HG03575 (cell line): ENCODE measurements at regions not wholly inside any gene's neighbourhood (a gene's known extent, or its start where the extent isn't known, plus 50 kb on each side); places are given as distances from the start of the nearest gene placed in this dataset.

ENCODE experiments used
- ATAC-seq: cut with Tn5 transposase; IDR thresholded peaks from one replicate; pipeline ENCODE4 v1.9.1; 2021; ENCODE audit not compliant: unreplicated experiment, insufficient number of reproducible peaks, low FRiP score; ENCODE audit errors: extremely low read depth

- no peak for ATAC-seq
These were observed 115.3 kb downstream of the FAT4 start for GRCh38 chr4:125430086-125430485.

GRCh38 chr4:125432078-125432477 is 117.3 kb downstream of the FAT4 start:
- no peak for ATAC-seq

GRCh38 chr4:125433453-125433852 is 118.7 kb downstream of the FAT4 start:
- ATAC-seq, result no peak

- no peak for ATAC-seq
These were observed 119.4 kb downstream of the FAT4 start for GRCh38 chr4:125434136-125434535.

DNA sequence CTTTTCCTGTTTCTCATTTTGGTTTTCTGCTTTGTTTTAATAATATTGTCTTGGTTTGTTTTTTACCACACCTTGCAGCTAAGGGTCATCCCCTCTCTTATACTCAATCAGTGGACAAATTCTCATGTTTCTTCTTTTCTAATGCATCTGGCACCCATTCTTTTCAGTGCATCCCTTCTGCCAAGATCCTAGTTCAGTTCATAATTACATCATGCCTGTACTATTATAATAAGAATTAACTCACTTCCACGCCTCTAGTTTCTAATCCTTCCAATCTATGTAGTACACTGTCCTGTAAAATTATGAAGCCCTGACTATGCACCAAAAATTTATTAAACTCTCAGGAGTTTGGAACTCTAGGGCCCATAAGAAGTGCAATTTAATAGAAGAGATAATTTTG is 126.1 kb downstream of the FAT4 start:
- ATAC-seq, result no peak

DNA sequence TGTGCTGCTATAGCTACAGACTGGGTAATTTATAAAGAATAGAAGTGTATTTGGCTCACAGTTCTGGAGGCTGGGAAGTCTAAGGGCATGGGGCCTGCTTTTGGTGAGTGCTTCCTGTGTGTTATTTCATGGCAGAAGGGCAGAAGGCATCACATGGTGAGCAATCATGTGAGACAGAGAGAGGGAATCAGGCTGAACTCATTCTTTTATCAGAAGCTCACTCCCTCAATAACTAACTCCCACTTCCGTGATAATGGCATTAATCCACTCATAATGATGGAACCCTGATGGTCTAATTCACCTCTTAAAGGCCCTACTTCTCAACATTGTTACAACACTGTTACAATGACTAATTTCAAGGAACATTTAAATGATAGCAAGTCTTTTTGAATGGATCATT is 129.4 kb downstream of the FAT4 start:
- no peak for ATAC-seq

GRCh38 chr4:125445525-125445924 is 130.8 kb downstream of the FAT4 start:
- no peak for ATAC-seq

DNA sequence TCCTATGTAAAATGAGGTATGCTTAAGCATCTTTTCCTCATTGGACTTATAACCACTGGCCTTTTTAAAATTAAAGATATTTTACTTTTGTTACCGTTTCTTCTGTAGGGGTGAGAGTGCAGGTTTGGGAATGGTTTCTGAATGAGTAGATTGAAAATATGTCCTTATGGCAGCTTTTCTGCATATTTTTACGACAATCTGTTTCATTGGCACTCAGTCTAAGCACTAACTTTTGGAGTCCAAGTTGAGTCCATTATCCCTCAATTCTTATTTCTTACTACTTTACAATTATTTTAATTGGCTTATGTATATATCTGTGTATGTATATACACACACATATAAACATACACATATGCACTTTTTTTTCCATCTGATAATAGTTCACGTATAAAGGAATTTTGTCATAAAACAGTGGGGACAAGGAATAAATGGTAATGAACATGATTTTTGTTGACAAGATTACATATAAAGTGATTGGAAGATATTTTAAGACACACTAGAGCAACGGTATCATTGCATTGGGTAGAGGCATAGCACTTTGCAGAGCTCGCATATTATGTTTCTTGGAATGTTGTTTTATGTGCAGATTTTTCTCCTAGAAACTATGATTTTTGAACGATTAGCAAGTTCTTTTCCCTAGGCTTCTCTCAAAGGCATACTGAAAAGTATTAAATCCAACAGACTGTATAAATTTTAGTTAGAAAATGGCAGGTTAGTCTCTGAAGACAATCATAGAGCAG is 133.0 kb downstream of the FAT4 start:
- no peak for ATAC-seq

DNA sequence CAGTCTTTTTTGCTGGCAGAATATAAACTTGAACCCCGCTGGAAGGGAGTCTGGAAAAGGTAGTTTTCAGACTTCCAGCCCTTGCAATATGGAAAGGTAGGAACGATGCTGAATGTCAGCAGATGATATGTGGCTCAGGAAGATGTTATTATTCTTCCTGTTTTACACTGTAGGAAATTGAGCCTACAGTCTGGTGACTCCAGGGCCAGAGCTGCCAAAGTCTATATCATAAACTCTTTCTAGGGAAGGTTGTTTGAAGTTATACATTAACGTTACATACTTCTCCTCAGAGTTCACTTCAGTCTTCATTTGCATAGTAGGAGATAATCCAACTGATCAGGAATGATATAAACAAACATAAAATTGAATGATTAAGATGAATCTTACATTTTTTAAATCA is 141.3 kb downstream of the FAT4 start:
- ATAC-seq, result no peak

DNA sequence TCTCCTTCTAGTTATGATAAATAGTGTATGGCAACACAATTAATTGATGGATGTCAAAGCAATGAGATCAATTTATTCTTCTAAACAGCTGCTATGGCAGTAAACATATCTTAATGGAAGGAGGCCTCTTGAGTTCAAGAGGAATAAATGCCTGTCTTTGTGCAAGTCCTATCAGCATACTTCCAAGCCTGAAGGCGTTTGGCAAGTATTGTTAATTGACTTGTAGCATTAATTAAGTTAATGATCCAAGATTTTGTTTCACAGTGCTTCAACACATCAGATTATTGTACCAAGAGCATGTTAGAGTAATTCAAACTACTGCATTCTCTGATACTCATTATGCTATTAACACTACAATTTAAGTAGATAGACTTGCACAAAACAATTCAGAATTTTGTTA is 144.8 kb downstream of the FAT4 start:
- no peak for ATAC-seq

DNA sequence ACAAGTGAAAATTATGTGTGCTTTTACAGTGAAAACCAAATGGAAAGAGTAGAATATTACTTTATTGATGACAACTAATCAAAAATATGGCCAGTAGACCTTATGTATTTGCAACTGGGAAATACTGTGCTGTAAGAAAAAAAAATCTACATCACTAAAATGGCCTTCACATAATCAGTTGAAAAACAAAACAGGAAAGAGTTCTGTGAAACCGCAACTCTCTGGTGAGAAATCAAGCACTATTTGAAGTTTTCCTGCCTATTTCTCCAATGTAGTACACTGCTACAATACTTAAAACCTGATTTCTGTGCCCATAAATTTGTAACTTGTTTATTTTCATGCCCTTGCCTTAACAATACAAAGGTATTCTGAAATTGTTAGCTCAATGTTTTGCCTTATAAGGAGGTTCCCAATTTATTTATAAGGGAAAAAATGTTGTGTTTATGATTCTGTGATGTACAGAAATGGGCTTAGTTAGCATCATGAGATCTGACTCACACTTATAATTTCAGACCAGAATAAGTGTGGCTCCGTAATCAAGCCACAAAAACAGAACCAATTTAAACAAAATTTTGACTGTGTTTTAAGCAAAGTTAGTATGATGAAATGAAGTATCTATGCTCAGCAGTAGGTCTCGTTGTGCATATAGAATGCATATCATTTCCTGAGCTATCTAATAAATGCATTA is 147.1 kb downstream of the FAT4 start:
- ATAC-seq, result no peak

GRCh38 chr4:125464146-125464545 is 149.4 kb downstream of the FAT4 start:
- ATAC-seq, result no peak

GRCh38 chr4:125481334-125482045 is 166.7 kb downstream of the FAT4 start:
- ATAC-seq, result no peak

DNA sequence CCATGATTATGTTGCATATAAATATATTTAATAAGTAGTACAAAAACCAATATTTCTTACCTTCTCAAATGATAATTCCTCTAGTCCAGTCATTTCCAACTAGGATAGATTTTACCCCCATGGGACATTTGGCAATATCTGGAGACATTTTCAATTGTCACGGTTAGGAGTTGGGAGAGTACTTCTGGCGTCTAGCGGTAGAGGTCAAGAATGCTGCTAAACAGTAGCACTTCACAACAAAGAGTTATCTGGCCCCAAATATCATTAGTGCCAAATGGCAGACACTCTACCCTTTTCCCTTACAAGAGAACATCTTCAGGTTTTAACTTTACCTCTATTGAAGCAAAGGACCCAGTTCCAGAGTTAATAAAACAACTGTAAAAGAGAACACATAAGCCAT is 168.1 kb downstream of the FAT4 start:
- no peak for ATAC-seq

- ATAC-seq, result no peak
These were observed 168.5 kb downstream of the FAT4 start for GRCh38 chr4:125483278-125483677.

GRCh38 chr4:125484912-125485311 is 170.2 kb downstream of the FAT4 start:
- ATAC-seq, result no peak

- no peak for ATAC-seq
These were observed 171.6 kb downstream of the FAT4 start for GRCh38 chr4:125486351-125486750.

DNA sequence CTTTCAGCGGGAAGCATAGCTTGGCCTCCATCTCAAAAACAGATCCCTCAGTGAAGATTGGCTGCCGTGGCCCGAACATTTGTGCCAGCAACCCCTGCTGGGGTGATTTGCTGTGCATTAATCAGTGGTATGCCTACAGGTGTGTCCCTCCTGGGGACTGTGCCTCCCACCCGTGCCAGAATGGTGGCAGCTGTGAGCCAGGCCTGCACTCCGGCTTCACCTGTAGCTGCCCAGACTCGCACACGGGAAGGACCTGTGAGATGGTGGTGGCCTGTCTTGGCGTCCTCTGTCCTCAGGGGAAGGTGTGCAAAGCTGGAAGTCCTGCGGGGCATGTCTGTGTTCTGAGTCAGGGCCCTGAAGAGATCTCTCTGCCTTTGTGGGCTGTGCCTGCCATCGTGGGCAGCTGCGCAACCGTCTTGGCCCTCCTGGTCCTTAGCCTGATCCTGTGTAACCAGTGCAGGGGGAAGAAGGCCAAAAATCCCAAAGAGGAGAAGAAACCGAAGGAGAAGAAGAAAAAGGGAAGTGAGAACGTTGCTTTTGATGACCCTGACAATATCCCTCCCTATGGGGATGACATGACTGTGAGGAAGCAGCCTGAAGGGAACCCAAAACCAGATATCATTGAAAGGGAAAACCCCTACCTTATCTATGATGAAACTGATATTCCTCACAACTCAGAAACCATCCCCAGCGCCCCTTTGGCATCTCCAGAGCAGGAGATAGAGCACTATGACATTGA is 175.4 kb downstream of the FAT4 start:
- ATAC-seq, result no peak

DNA sequence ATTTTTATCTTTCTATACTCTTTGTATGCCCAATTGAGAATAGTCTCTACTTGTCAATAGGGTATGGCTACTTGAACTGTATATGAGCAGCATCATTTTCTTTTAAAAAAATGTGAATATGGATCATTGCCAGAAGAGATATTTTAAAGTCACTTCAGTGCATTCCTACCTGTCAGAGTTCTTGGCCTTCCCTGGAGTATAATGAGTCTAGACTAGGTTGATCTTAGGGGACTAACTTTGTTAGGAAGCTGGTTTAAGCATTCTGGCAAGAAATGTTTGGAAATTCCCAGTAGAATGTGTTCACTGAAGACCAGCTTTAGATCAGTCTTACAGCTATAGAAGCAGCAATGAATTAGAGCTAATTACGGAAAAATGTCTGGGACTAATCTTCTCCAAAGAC is 178.2 kb downstream of the FAT4 start:
- ATAC-seq, result no peak

GRCh38 chr4:125497861-125498260 is 183.1 kb downstream of the FAT4 start:
- ATAC-seq, result no peak
